IPS DF 4.7 (cell line): ENCODE measurements at regions not wholly inside any gene's neighbourhood (a gene's known extent, or its start where the extent isn't known, plus 50 kb on each side); places are given as distances from the start of the nearest gene placed in this dataset.

Source experiments
- DNase-seq: peaks from one replicate; pipeline ENCODE4 v3.0.0-alpha.2; 2013; ENCODE audit warnings: low spot score; ENCODE audit errors: extremely low read depth

- DNase-seq = no peak
These were observed 55.6 kb downstream of the PBDC1 start for GRCh38 chrX:76228499-76228898.

- no peak for DNase-seq
These were observed 76.0 kb downstream of the PBDC1 start for GRCh38 chrX:76248901-76249300.

- peak; percentile 0 for DNase-seq
These were observed 80.6 kb downstream of the PBDC1 start for GRCh38 chrX:76253432-76253831.

GRCh38 chrX:76279007-76279406 lies 106.1 kb downstream of the PBDC1 start:
- peak; percentile 14 for DNase-seq
